ENCODE measurements at regions not wholly inside any gene's neighbourhood (a gene's known extent, or its start where the extent isn't known, plus 50 kb on each side); places are given as distances from the start of the nearest gene placed in this dataset.

GRCh38 chr22:48477031-48477721 lies 1350.5 kb downstream of the BRD1 start:
- no peak overlapping the region for H3K4me3 ChIP-seq (ENCODE audit: low read length in 2 of 2)
- H3K36me3 ChIP-seq (ENCODE audit: control insufficient read depth in 2 of 2, insufficient read depth in 2 of 2, low read length in 2 of 2) = no peaks in the 10 kb centered on the region
- no peaks in the 10 kb centered on the region for H3K9me3 ChIP-seq (ENCODE audit: control insufficient read depth in 2 of 2, low read length in 2 of 2)
- no peak overlapping the region for H3K9ac ChIP-seq (ENCODE audit: low read length in 2 of 2)
- peaks cover 0 to 11% of the 10 kb centered on the region in 2 donors for H3K27me3 ChIP-seq (ENCODE audit: control insufficient read depth in 1 of 2, insufficient read depth in 2 of 2, low read length in 2 of 2)
- no peaks in the 10 kb centered on the region for H3K4me1 ChIP-seq (ENCODE audit: control insufficient read depth, insufficient read depth, low read length)
- no peak overlapping the region for H3K27ac ChIP-seq (ENCODE audit: low read length)

- no peak overlapping the region for H3K9ac ChIP-seq (ENCODE audit: low read length in 2 of 2)
- H3K36me3 ChIP-seq (ENCODE audit: control insufficient read depth in 2 of 2, insufficient read depth in 2 of 2, low read length in 2 of 2) = no peaks in the 10 kb centered on the region
- no peaks in the 10 kb centered on the region for H3K4me1 ChIP-seq (ENCODE audit: control insufficient read depth, insufficient read depth, low read length)
These were observed 1351.1 kb downstream of the BRD1 start for GRCh38 chr22:48476577-48476976.

GRCh38 chr22:48475661-48476345 lies 1351.9 kb downstream of the BRD1 start:
- no peaks in the 10 kb centered on the region for H3K9me3 ChIP-seq (ENCODE audit: control insufficient read depth in 2 of 2, low read length in 2 of 2)
- no peaks in the 10 kb centered on the region for H3K4me1 ChIP-seq (ENCODE audit: control insufficient read depth, insufficient read depth, low read length)
- no peaks in the 10 kb centered on the region for H3K36me3 ChIP-seq (ENCODE audit: control insufficient read depth in 2 of 2, insufficient read depth in 2 of 2, low read length in 2 of 2)
- no peak overlapping the region for H3K9ac ChIP-seq (ENCODE audit: low read length in 2 of 2)
- H3K27ac ChIP-seq (ENCODE audit: low read length) = no peak overlapping the region
- no peak overlapping the region for H3K4me3 ChIP-seq (ENCODE audit: low read length in 2 of 2)
- H3K27me3 ChIP-seq (ENCODE audit: control insufficient read depth in 1 of 2, insufficient read depth in 2 of 2, low read length in 2 of 2) = peaks cover 0 to 11% of the 10 kb centered on the region in 2 donors

More at GRCh38 chr22:48476577-48476976, 1351.1 kb downstream of the BRD1 start:
- no peaks in the 10 kb centered on the region for H3K9me3 ChIP-seq (ENCODE audit: control insufficient read depth in 2 of 2, low read length in 2 of 2)
- H3K27me3 ChIP-seq (ENCODE audit: control insufficient read depth in 1 of 2, insufficient read depth in 2 of 2, low read length in 2 of 2) = peaks cover 0 to 11% of the 10 kb centered on the region in 2 donors
- H3K27ac ChIP-seq (ENCODE audit: low read length) = no peak overlapping the region
- H3K4me3 ChIP-seq (ENCODE audit: low read length in 2 of 2) = no peak overlapping the region

GRCh38 chr22:48474881-48475280 lies 1352.8 kb downstream of the BRD1 start:
- Histone ChIP-seq H3K36me3 (ENCODE audit: control insufficient read depth in 2 of 2, insufficient read depth in 2 of 2, low read length in 2 of 2) (no peaks in the 10 kb centered on the region), H3K9me3 (ENCODE audit: control insufficient read depth in 2 of 2, low read length in 2 of 2) (no peaks in the 10 kb centered on the region), H3K27ac (ENCODE audit: low read length) (no peak overlapping the region), H3K4me1 (ENCODE audit: control insufficient read depth, insufficient read depth, low read length) (no peaks in the 10 kb centered on the region), H3K4me3 (ENCODE audit: low read length in 2 of 2) (no peak overlapping the region), H3K9ac (ENCODE audit: low read length in 2 of 2) (no peak overlapping the region), H3K27me3 (ENCODE audit: control insufficient read depth in 1 of 2, insufficient read depth in 2 of 2, low read length in 2 of 2) (peaks cover 0 to 11% of the 10 kb centered on the region in 2 donors)

GRCh38 chr22:48473202-48473601 lies 1354.5 kb downstream of the BRD1 start:
- H3K9me3 ChIP-seq (ENCODE audit: control insufficient read depth in 2 of 2, low read length in 2 of 2) = no peaks in the 10 kb centered on the region
- no peak overlapping the region for H3K4me3 ChIP-seq (ENCODE audit: low read length in 2 of 2)
- no peaks in the 10 kb centered on the region for H3K36me3 ChIP-seq (ENCODE audit: control insufficient read depth in 2 of 2, insufficient read depth in 2 of 2, low read length in 2 of 2)
- no peak overlapping the region for H3K9ac ChIP-seq (ENCODE audit: low read length in 2 of 2)
- H3K27me3 ChIP-seq (ENCODE audit: control insufficient read depth in 1 of 2, insufficient read depth in 2 of 2, low read length in 2 of 2) = peaks cover 0 to 9% of the 10 kb centered on the region in 2 donors
- H3K27ac ChIP-seq (ENCODE audit: low read length) = no peak overlapping the region
- H3K4me1 ChIP-seq (ENCODE audit: control insufficient read depth, insufficient read depth, low read length) = no peaks in the 10 kb centered on the region

- peaks cover 0 to 8% of the 10 kb centered on the region in 2 donors for H3K27me3 ChIP-seq (ENCODE audit: control insufficient read depth in 1 of 2, insufficient read depth in 2 of 2, low read length in 2 of 2)
- no peaks in the 10 kb centered on the region for H3K4me1 ChIP-seq (ENCODE audit: control insufficient read depth, insufficient read depth, low read length)
- H3K9ac ChIP-seq (ENCODE audit: low read length in 2 of 2) = no peak overlapping the region
- H3K4me3 ChIP-seq (ENCODE audit: low read length in 2 of 2) = no peak overlapping the region
- no peaks in the 10 kb centered on the region for H3K36me3 ChIP-seq (ENCODE audit: control insufficient read depth in 2 of 2, insufficient read depth in 2 of 2, low read length in 2 of 2)
- H3K9me3 ChIP-seq (ENCODE audit: control insufficient read depth in 2 of 2, low read length in 2 of 2) = no peaks in the 10 kb centered on the region
- H3K27ac ChIP-seq (ENCODE audit: low read length) = no peak overlapping the region
These were observed 1363.4 kb downstream of the BRD1 start for GRCh38 chr22:48464246-48464645.

- Histone ChIP-seq H3K4me3 (ENCODE audit: low read length in 2 of 2) (no peak overlapping the region), H3K9me3 (ENCODE audit: control insufficient read depth in 2 of 2, low read length in 2 of 2) (no peaks in the 10 kb centered on the region), H3K9ac (ENCODE audit: low read length in 2 of 2) (no peak overlapping the region), H3K4me1 (ENCODE audit: control insufficient read depth, insufficient read depth, low read length) (no peaks in the 10 kb centered on the region), H3K36me3 (ENCODE audit: control insufficient read depth in 2 of 2, insufficient read depth in 2 of 2, low read length in 2 of 2) (no peaks in the 10 kb centered on the region), H3K27ac (ENCODE audit: low read length) (no peak overlapping the region), H3K27me3 (ENCODE audit: control insufficient read depth in 1 of 2, insufficient read depth in 2 of 2, low read length in 2 of 2) (peaks cover 0 to 10% of the 10 kb centered on the region in 2 donors)
These were observed 1367.5 kb downstream of the BRD1 start for GRCh38 chr22:48459859-48460823.

GRCh38 chr22:48459259-48459658 lies 1368.4 kb downstream of the BRD1 start:
- H3K9me3 ChIP-seq (ENCODE audit: control insufficient read depth in 2 of 2, low read length in 2 of 2) = no peaks in the 10 kb centered on the region

GRCh38 chr22:48456449-48456848 lies 1371.2 kb downstream of the BRD1 start:
- no peak overlapping the region for H3K27ac ChIP-seq (ENCODE audit: low read length)
- H3K36me3 ChIP-seq (ENCODE audit: control insufficient read depth in 2 of 2, insufficient read depth in 2 of 2, low read length in 2 of 2) = no peaks in the 10 kb centered on the region
- H3K9ac ChIP-seq (ENCODE audit: low read length in 2 of 2) = no peak overlapping the region
- no peaks in the 10 kb centered on the region for H3K4me1 ChIP-seq (ENCODE audit: control insufficient read depth, insufficient read depth, low read length)
- no peak overlapping the region for H3K4me3 ChIP-seq (ENCODE audit: low read length in 2 of 2)
- peaks cover 0 to 11% of the 10 kb centered on the region in 2 donors for H3K27me3 ChIP-seq (ENCODE audit: control insufficient read depth in 1 of 2, insufficient read depth in 2 of 2, low read length in 2 of 2)
- H3K9me3 ChIP-seq (ENCODE audit: control insufficient read depth in 2 of 2, low read length in 2 of 2) = no peaks in the 10 kb centered on the region

More at GRCh38 chr22:48459259-48459658, 1368.4 kb downstream of the BRD1 start:
- Histone ChIP-seq H3K4me1 (ENCODE audit: control insufficient read depth, insufficient read depth, low read length) (no peaks in the 10 kb centered on the region), H3K27me3 (ENCODE audit: control insufficient read depth in 1 of 2, insufficient read depth in 2 of 2, low read length in 2 of 2) (peaks cover 0 to 7% of the 10 kb centered on the region in 2 donors), H3K9ac (ENCODE audit: low read length in 2 of 2) (no peak overlapping the region), H3K36me3 (ENCODE audit: control insufficient read depth in 2 of 2, insufficient read depth in 2 of 2, low read length in 2 of 2) (no peaks in the 10 kb centered on the region), H3K27ac (ENCODE audit: low read length) (no peak overlapping the region), H3K4me3 (ENCODE audit: low read length in 2 of 2) (no peak overlapping the region)

GRCh38 chr22:48453751-48454485 lies 1373.8 kb downstream of the BRD1 start:
- Histone ChIP-seq H3K9me3 (ENCODE audit: control insufficient read depth in 2 of 2, low read length in 2 of 2) (no peaks in the 10 kb centered on the region), H3K36me3 (ENCODE audit: control insufficient read depth in 2 of 2, insufficient read depth in 2 of 2, low read length in 2 of 2) (no peaks in the 10 kb centered on the region), H3K9ac (ENCODE audit: low read length in 2 of 2) (no peak overlapping the region), H3K27ac (ENCODE audit: low read length) (no peak overlapping the region), H3K27me3 (ENCODE audit: control insufficient read depth in 1 of 2, insufficient read depth in 2 of 2, low read length in 2 of 2) (peaks cover 0 to 9% of the 10 kb centered on the region in 2 donors), H3K4me1 (ENCODE audit: control insufficient read depth, insufficient read depth, low read length) (no peaks in the 10 kb centered on the region), H3K4me3 (ENCODE audit: low read length in 2 of 2) (no peak overlapping the region)

All from stomach smooth muscle (tissue), 2 donors.